ENCODE measurements at regions not wholly inside any gene's neighbourhood (a gene's known extent, or its start where the extent isn't known, plus 50 kb on each side); places are given as distances from the start of the nearest gene placed in this dataset.

DNA sequence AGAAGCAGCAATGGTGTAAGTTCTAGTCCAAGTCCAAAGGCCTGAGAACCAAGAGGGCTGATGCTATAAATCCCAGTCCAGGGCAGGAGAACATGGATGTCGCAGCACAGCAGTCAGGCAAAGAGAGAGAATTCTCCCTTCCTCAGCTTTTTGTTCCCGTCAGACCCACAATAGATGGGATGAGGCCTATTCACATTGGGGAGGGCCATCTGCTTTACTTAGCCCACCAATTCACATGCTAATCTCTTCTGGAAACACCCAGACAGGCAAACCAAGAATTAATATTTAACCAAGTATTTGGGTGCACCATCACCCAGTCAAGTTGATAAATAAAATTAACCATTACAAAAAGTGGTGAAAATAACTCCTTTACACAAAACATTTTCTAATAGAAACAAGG is 511.7 kb upstream of the UBE2E2 start:
- no peaks in the 10 kb centered on the region for H3K79me2 ChIP-seq (ENCODE audit: control insufficient read depth, insufficient read depth, low read length)
- BruUV-seq (replicated peaks) = no TSS peak
- in situ Hi-C loops (cut with MboI) (no loop called here), intact Hi-C loops (cut with micrococcal nuclease) (no loop called here)
- POLR2A ChIA-PET = no interaction called here
- H2AFZ ChIP-seq (ENCODE audit: low read depth, low read length) = no peak overlapping the region
- H3K9me3 ChIP-seq (replicated peaks; ENCODE audit: control insufficient read depth, insufficient read depth, low read depth, low read length) = no peaks in the 10 kb centered on the region
- no peaks in the 10 kb centered on the region for H3K36me3 ChIP-seq (ENCODE audit: control insufficient read depth, insufficient read depth, low read length)
- H3K27me3 ChIP-seq (ENCODE audit: control insufficient read depth in 2 of 2, insufficient read depth in 2 of 2, low read length in 2 of 2) = no peaks in the 10 kb centered on the region
- H3K4me2 ChIP-seq (ENCODE audit: insufficient read depth, low read length) = no peak overlapping the region
- H3K4me1 ChIP-seq (replicated peaks in 1 of 2; ENCODE audit: control insufficient read depth in 2 of 2, insufficient read depth in 2 of 2, low read length in 2 of 2) = no peaks in the 10 kb centered on the region
- FAIRE-seq (no peak), ATAC-seq (no peak), DNase-seq (ENCODE audit: extremely low read depth in 1 of 4, low spot score in 3 of 4) (no peak)
- 0% methylated on average over 2 of the region's 2 CpGs for WGBS (ENCODE audit: insufficient coverage, low coverage, missing lambda C conversion rate)
- TF ChIP-seq WHSC1 (IDR thresholded peaks at IDR 0.05; ENCODE audit: low read length) = no peak
- no peak for TF ChIP-seq ZNF584 (CRISPR knock-in tag; IDR thresholded peaks at IDR 0.05; ENCODE audit: low read depth)
- H4K20me1 ChIP-seq (replicated peaks; ENCODE audit: control insufficient read depth, insufficient read depth, low read length) = no peaks in the 10 kb centered on the region
- H3K4me3 ChIP-seq = no peak overlapping the region
- H3K9me1 ChIP-seq (ENCODE audit: control insufficient read depth, insufficient read depth, low read length) = no peaks in the 10 kb centered on the region
- H3K27ac ChIP-seq (ENCODE audit: extremely low read depth, low read depth, low read length) = no peak overlapping the region
- CTCF ChIA-PET (ENCODE audit: low intra/inter-chr PET ratio) = no interaction called here
- H3K9ac ChIP-seq (ENCODE audit: insufficient read depth in 1 of 2, low read depth in 2 of 2, low read length in 2 of 2) = no peak overlapping the region

DNA sequence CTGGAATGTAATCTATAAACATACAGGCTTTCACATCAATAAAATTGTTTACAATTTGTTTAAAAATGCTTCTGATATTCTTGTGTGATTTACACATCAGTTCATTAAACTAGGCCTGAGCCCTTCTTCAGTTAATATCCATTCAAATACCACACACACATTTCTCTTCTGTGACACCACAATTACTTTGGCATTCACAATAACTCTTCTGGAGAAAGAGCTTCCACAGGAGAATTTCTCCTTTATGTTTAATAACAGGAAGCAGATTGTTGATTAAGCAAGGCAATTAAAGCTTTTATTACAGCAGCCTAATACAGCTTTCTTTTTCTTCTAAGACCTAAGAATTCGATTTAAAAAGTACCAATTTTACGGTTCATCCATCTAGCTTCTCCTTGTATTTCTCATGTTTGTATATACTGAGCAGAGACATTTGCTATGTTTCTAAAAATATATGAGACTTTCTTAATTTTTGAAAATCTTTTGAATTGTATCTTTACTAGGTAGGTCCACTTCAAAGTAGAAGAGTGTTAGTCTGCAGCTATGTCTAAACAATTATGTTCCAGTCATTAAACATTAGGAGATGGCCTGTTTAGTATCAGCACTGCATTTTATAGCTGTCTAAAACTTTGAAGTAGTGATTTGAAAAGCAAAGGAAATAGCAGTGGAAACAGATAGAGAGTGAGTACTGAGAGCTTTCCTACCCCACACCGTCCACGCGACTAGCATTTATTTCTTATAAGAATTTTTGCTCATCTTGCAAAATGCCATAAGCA is 511.1 kb upstream of the UBE2E2 start:
- ChIA-PET POLR2A (no interaction called here), CTCF (ENCODE audit: low intra/inter-chr PET ratio) (no interaction called here)
- H2AFZ ChIP-seq (ENCODE audit: low read depth, low read length) = no peak overlapping the region
- BruUV-seq (replicated peaks) = no TSS peak
- H3K9me3 ChIP-seq (replicated peaks; ENCODE audit: control insufficient read depth, insufficient read depth, low read depth, low read length) = no peaks in the 10 kb centered on the region
- no peaks in the 10 kb centered on the region for H4K20me1 ChIP-seq (replicated peaks; ENCODE audit: control insufficient read depth, insufficient read depth, low read length)
- in situ Hi-C loops (cut with MboI) (no loop called here), intact Hi-C loops (cut with micrococcal nuclease) (no loop called here)
- H3K79me2 ChIP-seq (ENCODE audit: control insufficient read depth, insufficient read depth, low read length) = no peaks in the 10 kb centered on the region
- 0% methylated on average over 5 of the region's 5 CpGs for WGBS (ENCODE audit: insufficient coverage, low coverage, missing lambda C conversion rate)
- no peak for FAIRE-seq
- H3K4me1 ChIP-seq (replicated peaks in 1 of 2; ENCODE audit: control insufficient read depth in 2 of 2, insufficient read depth in 2 of 2, low read length in 2 of 2) = no peaks in the 10 kb centered on the region
- no peaks in the 10 kb centered on the region for H3K9me1 ChIP-seq (ENCODE audit: control insufficient read depth, insufficient read depth, low read length)
- no peak overlapping the region for H3K4me2 ChIP-seq (ENCODE audit: insufficient read depth, low read length)
- H3K27me3 ChIP-seq (ENCODE audit: control insufficient read depth in 2 of 2, insufficient read depth in 2 of 2, low read length in 2 of 2) = no peaks in the 10 kb centered on the region
- no peak overlapping the region for H3K27ac ChIP-seq (ENCODE audit: extremely low read depth, low read depth, low read length)
- no peaks in the 10 kb centered on the region for H3K36me3 ChIP-seq (ENCODE audit: control insufficient read depth, insufficient read depth, low read length)
- DNase-seq (ENCODE audit: extremely low read depth in 1 of 4, low spot score in 3 of 4) = no peak
- ATAC-seq = no peak
- H3K9ac ChIP-seq (ENCODE audit: insufficient read depth in 1 of 2, low read depth in 2 of 2, low read length in 2 of 2) = no peak overlapping the region
- H3K4me3 ChIP-seq = no peak overlapping the region
- TF ChIP-seq RFX5 (IDR thresholded peaks at IDR 0.05; ENCODE audit: low read depth, low read length) (no peak), ZKSCAN8 (CRISPR knock-in tag; IDR thresholded peaks at IDR 0.05) (no peak)
- TF ChIP-seq, protein P1, sequence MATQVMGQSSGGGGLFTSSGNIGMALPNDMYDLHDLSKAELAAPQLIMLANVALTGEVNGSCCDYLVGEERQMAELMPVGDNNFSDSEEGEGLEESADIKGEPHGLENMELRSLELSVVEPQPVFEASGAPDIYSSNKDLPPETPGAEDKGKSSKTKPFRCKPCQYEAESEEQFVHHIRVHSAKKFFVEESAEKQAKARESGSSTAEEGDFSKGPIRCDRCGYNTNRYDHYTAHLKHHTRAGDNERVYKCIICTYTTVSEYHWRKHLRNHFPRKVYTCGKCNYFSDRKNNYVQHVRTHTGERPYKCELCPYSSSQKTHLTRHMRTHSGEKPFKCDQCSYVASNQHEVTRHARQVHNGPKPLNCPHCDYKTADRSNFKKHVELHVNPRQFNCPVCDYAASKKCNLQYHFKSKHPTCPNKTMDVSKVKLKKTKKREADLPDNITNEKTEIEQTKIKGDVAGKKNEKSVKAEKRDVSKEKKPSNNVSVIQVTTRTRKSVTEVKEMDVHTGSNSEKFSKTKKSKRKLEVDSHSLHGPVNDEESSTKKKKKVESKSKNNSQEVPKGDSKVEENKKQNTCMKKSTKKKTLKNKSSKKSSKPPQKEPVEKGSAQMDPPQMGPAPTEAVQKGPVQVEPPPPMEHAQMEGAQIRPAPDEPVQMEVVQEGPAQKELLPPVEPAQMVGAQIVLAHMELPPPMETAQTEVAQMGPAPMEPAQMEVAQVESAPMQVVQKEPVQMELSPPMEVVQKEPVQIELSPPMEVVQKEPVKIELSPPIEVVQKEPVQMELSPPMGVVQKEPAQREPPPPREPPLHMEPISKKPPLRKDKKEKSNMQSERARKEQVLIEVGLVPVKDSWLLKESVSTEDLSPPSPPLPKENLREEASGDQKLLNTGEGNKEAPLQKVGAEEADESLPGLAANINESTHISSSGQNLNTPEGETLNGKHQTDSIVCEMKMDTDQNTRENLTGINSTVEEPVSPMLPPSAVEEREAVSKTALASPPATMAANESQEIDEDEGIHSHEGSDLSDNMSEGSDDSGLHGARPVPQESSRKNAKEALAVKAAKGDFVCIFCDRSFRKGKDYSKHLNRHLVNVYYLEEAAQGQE (IDR thresholded peaks at IDR 0.05; ENCODE audit: borderline replicate concordance) = no peak
- TF ChIP-seq, protein P1 (CRISPR knock-in tag; IDR thresholded peaks at IDR 0.05; ENCODE audit: low read depth) = no peak
